ENCODE measurements at regions not wholly inside any gene's neighbourhood (a gene's known extent, or its start where the extent isn't known, plus 50 kb on each side); places are given as distances from the start of the nearest gene placed in this dataset.

GRCh38 chr4:180860089-180860720, 1383.0 kb upstream of the TENM3 start:
- ChIA-PET CTCF (no interaction called here), POLR2A (no interaction called here)
- Mint-ChIP-seq H3K4me3 (no peak overlapping the region), H3K9me3 (peaks cover 13 to 22% (median 17%) of the 10 kb centered on the region in 3 donors), H3K27me3 (no peaks in the 10 kb centered on the region), H3K27ac (no peak overlapping the region), H3K36me3 (no peaks in the 10 kb centered on the region), H3K4me1 (no peaks in the 10 kb centered on the region)
- no peak overlapping the region for H3K27ac ChIP-seq (ENCODE audit: low read length)
- DNase-seq (no peak), ATAC-seq (replicated peaks in 1 of 4) (no peak)
- H3K4me1 ChIP-seq (ENCODE audit: control insufficient read depth in 1 of 2, extremely low read depth in 1 of 2, insufficient read depth in 2 of 2, low read length in 2 of 2): no peaks in the 10 kb centered on the region
- no peaks in the 10 kb centered on the region for H3K36me3 ChIP-seq (ENCODE audit: control insufficient read depth in 2 of 2, extremely low read depth in 1 of 2, insufficient read depth in 1 of 2, low read length in 1 of 2)
- H3K27me3 ChIP-seq (replicated peaks in 1 of 2; ENCODE audit: control insufficient read depth in 2 of 2, extremely low read depth in 1 of 2, insufficient read depth in 2 of 2, low read length in 1 of 2): no peaks in the 10 kb centered on the region
- no peaks in the 10 kb centered on the region for H3K9me3 ChIP-seq
- no peak overlapping the region for H3K4me3 ChIP-seq (ENCODE audit: control insufficient read depth in 1 of 2, extremely low read depth in 1 of 2, low read length in 1 of 2)
- 89% methylated on average over 11 of the region's 12 CpGs for WGBS (ENCODE audit: insufficient coverage)

- CTCF ChIA-PET: no interaction called here
- no peaks in the 10 kb centered on the region for H3K27me3 Mint-ChIP-seq
- POLR2A ChIA-PET: no interaction called here
These were observed 1381.6 kb upstream of the TENM3 start for GRCh38 chr4:180861651-180862050.

GRCh38 chr4:180866933-180867643, 1376.1 kb upstream of the TENM3 start:
- POLR2A ChIA-PET: no interaction called here
- Histone ChIP-seq H3K27ac (ENCODE audit: low read length) (no peak overlapping the region), H3K9me3 (no peaks in the 10 kb centered on the region), H3K27me3 (replicated peaks in 1 of 2; ENCODE audit: control insufficient read depth in 2 of 2, extremely low read depth in 1 of 2, insufficient read depth in 2 of 2, low read length in 1 of 2) (no peaks in the 10 kb centered on the region), H3K36me3 (ENCODE audit: control insufficient read depth in 2 of 2, extremely low read depth in 1 of 2, insufficient read depth in 1 of 2, low read length in 1 of 2) (no peaks in the 10 kb centered on the region), H3K4me3 (ENCODE audit: control insufficient read depth in 1 of 2, extremely low read depth in 1 of 2, low read length in 1 of 2) (no peak overlapping the region), H3K4me1 (ENCODE audit: control insufficient read depth in 1 of 2, extremely low read depth in 1 of 2, insufficient read depth in 2 of 2, low read length in 2 of 2) (no peaks in the 10 kb centered on the region)
- DNase-seq (no peak), ATAC-seq (replicated peaks in 1 of 4) (no peak)
- Mint-ChIP-seq H3K36me3 (no peaks in the 10 kb centered on the region), H3K4me1 (no peaks in the 10 kb centered on the region), H3K27ac (no peak overlapping the region), H3K27me3 (no peaks in the 10 kb centered on the region), H3K9me3 (peaks cover 5 to 12% (median 6%) of the 10 kb centered on the region in 3 donors), H3K4me3 (no peak overlapping the region)
- WGBS (ENCODE audit: insufficient coverage): 62% methylated on average over 10 of the region's 16 CpGs
- CTCF ChIA-PET: no interaction called here

More at GRCh38 chr4:180861651-180862050, 1381.6 kb upstream of the TENM3 start:
- no peaks in the 10 kb centered on the region for H3K4me1 ChIP-seq (ENCODE audit: control insufficient read depth in 1 of 2, extremely low read depth in 1 of 2, insufficient read depth in 2 of 2, low read length in 2 of 2)
- 92% methylated on average over 11 of the region's 11 CpGs for WGBS (ENCODE audit: insufficient coverage)
- no peaks in the 10 kb centered on the region for H3K9me3 ChIP-seq
- Mint-ChIP-seq H3K4me3 (no peak overlapping the region), H3K27ac (no peak overlapping the region), H3K4me1 (no peaks in the 10 kb centered on the region), H3K36me3 (no peaks in the 10 kb centered on the region), H3K9me3 (peaks cover 13 to 18% (median 14%) of the 10 kb centered on the region in 3 donors)
- H3K27ac ChIP-seq (ENCODE audit: low read length): no peak overlapping the region
- H3K36me3 ChIP-seq (ENCODE audit: control insufficient read depth in 2 of 2, extremely low read depth in 1 of 2, insufficient read depth in 1 of 2, low read length in 1 of 2): no peaks in the 10 kb centered on the region
- DNase-seq (no peak), ATAC-seq (replicated peaks in 1 of 4) (no peak)
- H3K27me3 ChIP-seq (replicated peaks in 1 of 2; ENCODE audit: control insufficient read depth in 2 of 2, extremely low read depth in 1 of 2, insufficient read depth in 2 of 2, low read length in 1 of 2): no peaks in the 10 kb centered on the region
- H3K4me3 ChIP-seq (ENCODE audit: control insufficient read depth in 1 of 2, extremely low read depth in 1 of 2, low read length in 1 of 2): no peak overlapping the region

GRCh38 chr4:180870623-180871022, 1372.6 kb upstream of the TENM3 start:
- Histone ChIP-seq H3K9me3 (no peaks in the 10 kb centered on the region), H3K4me3 (ENCODE audit: control insufficient read depth in 1 of 2, extremely low read depth in 1 of 2, low read length in 1 of 2) (no peak overlapping the region), H3K27ac (ENCODE audit: low read length) (no peak overlapping the region), H3K4me1 (ENCODE audit: control insufficient read depth in 1 of 2, extremely low read depth in 1 of 2, insufficient read depth in 2 of 2, low read length in 2 of 2) (no peaks in the 10 kb centered on the region), H3K36me3 (ENCODE audit: control insufficient read depth in 2 of 2, extremely low read depth in 1 of 2, insufficient read depth in 1 of 2, low read length in 1 of 2) (no peaks in the 10 kb centered on the region), H3K27me3 (replicated peaks in 1 of 2; ENCODE audit: control insufficient read depth in 2 of 2, extremely low read depth in 1 of 2, insufficient read depth in 2 of 2, low read length in 1 of 2) (no peaks in the 10 kb centered on the region)
- no CpG with 5 or more reads among the region's 2 CpGs for WGBS (ENCODE audit: insufficient coverage)
- POLR2A ChIA-PET: no interaction called here
- DNase-seq: no peak
- ATAC-seq (replicated peaks in 1 of 4): no peak
- Mint-ChIP-seq H3K36me3 (no peaks in the 10 kb centered on the region), H3K4me1 (no peaks in the 10 kb centered on the region), H3K4me3 (no peak overlapping the region), H3K27me3 (no peaks in the 10 kb centered on the region), H3K9me3 (peaks cover 11 to 22% (median 21%) of the 10 kb centered on the region in 3 donors), H3K27ac (no peak overlapping the region)
- CTCF ChIA-PET: no interaction called here

GRCh38 chr4:180898305-180898704, 1344.9 kb upstream of the TENM3 start:
- no peaks in the 10 kb centered on the region for H3K4me1 Mint-ChIP-seq

GRCh38 chr4:180900781-180901180, 1342.4 kb upstream of the TENM3 start:
- no peak overlapping the region for H3K4me3 ChIP-seq (ENCODE audit: control insufficient read depth in 1 of 2, extremely low read depth in 1 of 2, low read length in 1 of 2)
- no peaks in the 10 kb centered on the region for H3K4me1 ChIP-seq (ENCODE audit: control insufficient read depth in 1 of 2, extremely low read depth in 1 of 2, insufficient read depth in 2 of 2, low read length in 2 of 2)
- H3K27me3 Mint-ChIP-seq: no peaks in the 10 kb centered on the region
- no peaks in the 10 kb centered on the region for H3K36me3 ChIP-seq (ENCODE audit: control insufficient read depth in 2 of 2, extremely low read depth in 1 of 2, insufficient read depth in 1 of 2, low read length in 1 of 2)
- no peaks in the 10 kb centered on the region for H3K4me1 Mint-ChIP-seq
- no peak overlapping the region for H3K27ac Mint-ChIP-seq
- no peak overlapping the region for H3K27ac ChIP-seq (ENCODE audit: low read length)
- 86% methylated on average over 3 of the region's 4 CpGs for WGBS (ENCODE audit: insufficient coverage)
- no peaks in the 10 kb centered on the region for H3K9me3 ChIP-seq
- no peaks in the 10 kb centered on the region for H3K36me3 Mint-ChIP-seq
- POLR2A ChIA-PET: no interaction called here
- DNase-seq (no peak), ATAC-seq (replicated peaks in 1 of 4) (no peak)
- H3K9me3 Mint-ChIP-seq: peaks cover 2 to 16% (median 8%) of the 10 kb centered on the region in 3 donors
- H3K4me3 Mint-ChIP-seq: no peak overlapping the region
- CTCF ChIA-PET: no interaction called here
- no peaks in the 10 kb centered on the region for H3K27me3 ChIP-seq (replicated peaks in 1 of 2; ENCODE audit: control insufficient read depth in 2 of 2, extremely low read depth in 1 of 2, insufficient read depth in 2 of 2, low read length in 1 of 2)

More at GRCh38 chr4:180898305-180898704, 1344.9 kb upstream of the TENM3 start:
- no peaks in the 10 kb centered on the region for H3K36me3 ChIP-seq (ENCODE audit: control insufficient read depth in 2 of 2, extremely low read depth in 1 of 2, insufficient read depth in 1 of 2, low read length in 1 of 2)
- WGBS (ENCODE audit: insufficient coverage): no CpG with 5 or more reads among the region's 1 CpG
- H3K4me3 ChIP-seq (ENCODE audit: control insufficient read depth in 1 of 2, extremely low read depth in 1 of 2, low read length in 1 of 2): no peak overlapping the region
- H3K27ac ChIP-seq (ENCODE audit: low read length): no peak overlapping the region
- H3K27me3 ChIP-seq (replicated peaks in 1 of 2; ENCODE audit: control insufficient read depth in 2 of 2, extremely low read depth in 1 of 2, insufficient read depth in 2 of 2, low read length in 1 of 2): no peaks in the 10 kb centered on the region
- Mint-ChIP-seq H3K4me3 (no peak overlapping the region), H3K36me3 (no peaks in the 10 kb centered on the region), H3K27ac (no peak overlapping the region), H3K9me3 (peaks cover 2 to 16% (median 5%) of the 10 kb centered on the region in 3 donors), H3K27me3 (no peaks in the 10 kb centered on the region)
- ATAC-seq (replicated peaks in 1 of 4) (no peak), DNase-seq (no peak)
- H3K9me3 ChIP-seq: no peaks in the 10 kb centered on the region
- no peaks in the 10 kb centered on the region for H3K4me1 ChIP-seq (ENCODE audit: control insufficient read depth in 1 of 2, extremely low read depth in 1 of 2, insufficient read depth in 2 of 2, low read length in 2 of 2)
- POLR2A ChIA-PET: no interaction called here
- CTCF ChIA-PET: interaction anchor here in 1 of 2 donors (0.7 kb wide), 1 partner anchor 22 kb away, joined by 4 read pairs; no protein-coding TSS in a partner anchor
